Duodenal mucosa (tissue), 2 donors: ENCODE measurements at regions not wholly inside any gene's neighbourhood (a gene's known extent, or its start where the extent isn't known, plus 50 kb on each side); places are given as distances from the start of the nearest gene placed in this dataset.

Source experiments
- H3K27ac ChIP-seq: one replicate; pipeline ENCODE4 v1.7.0; 2013; ENCODE audit warnings: low read depth, low read length
- H3K27me3 ChIP-seq, 2 donors: one replicate each; pipeline ENCODE4 v1.7.0; 2013; ENCODE audit warnings: low read length in 2 of 2, control low read depth in 1 of 2; ENCODE audit not compliant: insufficient read depth in 2 of 2, control insufficient read depth in 1 of 2
- H3K36me3 ChIP-seq, 2 donors: one replicate each; pipeline ENCODE4 v1.7.0; 2013; ENCODE audit warnings: low read length in 2 of 2, control low read depth in 1 of 2; ENCODE audit not compliant: insufficient read depth in 2 of 2, control insufficient read depth in 1 of 2
- H3K4me1 ChIP-seq, 2 donors: one replicate each; pipeline ENCODE4 v1.7.0; 2013; ENCODE audit warnings: low read length in 2 of 2, control low read depth in 1 of 2; ENCODE audit not compliant: insufficient read depth in 2 of 2, control insufficient read depth in 1 of 2
- H3K4me3 ChIP-seq, 2 donors: one replicate each; pipeline ENCODE4 v1.7.0; 2013; ENCODE audit warnings: low read length in 2 of 2, low read depth in 1 of 2
- H3K9ac ChIP-seq, 2 donors: one replicate each; pipeline ENCODE4 v1.7.0; 2013; ENCODE audit warnings: low read length in 2 of 2, low read depth in 1 of 2
- H3K9me3 ChIP-seq, 2 donors: one replicate each; pipeline ENCODE4 v1.7.0; 2013; ENCODE audit warnings: low read length in 2 of 2, control low read depth in 1 of 2; ENCODE audit not compliant: control insufficient read depth in 1 of 2

DNA sequence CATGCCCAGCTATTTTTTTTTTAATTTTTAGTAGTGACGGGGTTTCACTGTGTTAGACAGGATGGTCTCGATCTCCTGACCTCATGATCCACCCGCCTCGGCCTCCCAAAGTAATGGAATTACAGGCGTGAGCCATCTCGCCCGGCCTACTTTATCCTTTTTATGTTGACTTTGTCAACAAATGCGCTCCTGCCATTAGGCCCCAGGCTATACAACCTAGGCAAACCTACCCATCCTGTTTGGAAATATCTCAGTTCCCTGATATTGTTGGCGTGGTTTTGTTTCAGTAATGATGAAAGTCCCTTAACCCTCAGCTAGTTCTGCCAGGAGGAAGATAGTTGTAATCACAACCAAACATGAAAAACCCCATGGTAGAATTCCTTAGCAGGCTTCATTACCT, 249.4 kb upstream of the SOX11 start:
- no peaks in the 10 kb centered on the region for H3K4me1 ChIP-seq

DNA sequence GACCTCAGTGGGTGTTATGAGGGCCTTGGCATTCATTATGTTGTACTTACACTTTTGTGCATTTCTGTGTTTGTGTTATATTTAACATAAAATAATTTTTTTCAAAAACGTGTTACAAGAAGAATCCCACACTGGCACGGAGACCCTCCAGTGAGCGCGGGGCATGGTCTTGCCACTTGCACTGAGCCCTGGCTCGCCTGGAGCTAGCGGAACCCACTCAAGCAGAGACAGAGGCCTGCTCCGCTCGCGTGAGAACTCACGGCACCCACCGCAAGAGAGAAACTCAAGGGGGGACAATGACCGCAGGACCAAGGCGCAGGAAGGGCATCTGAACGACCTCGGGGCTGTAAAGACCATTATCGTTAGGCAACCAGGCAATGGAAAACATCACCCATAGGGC, 248.0 kb upstream of the SOX11 start:
- H3K4me3 ChIP-seq: no peak overlapping the region
- H3K9ac ChIP-seq: no peak overlapping the region
- H3K4me1 ChIP-seq: no peaks in the 10 kb centered on the region
- no peaks in the 10 kb centered on the region for H3K27me3 ChIP-seq
- peaks cover 5% of the 10 kb centered on the region in 2 donors for H3K9me3 ChIP-seq
- no peak overlapping the region for H3K27ac ChIP-seq
- H3K36me3 ChIP-seq: no peaks in the 10 kb centered on the region

More for the DNA sequence above, 249.4 kb upstream of the SOX11 start:
- Histone ChIP-seq H3K27me3 (no peaks in the 10 kb centered on the region), H3K9ac (no peak overlapping the region), H3K4me3 (no peak overlapping the region), H3K27ac (no peak overlapping the region), H3K36me3 (no peaks in the 10 kb centered on the region), H3K9me3 (peaks cover 7 to 8% of the 10 kb centered on the region in 2 donors)

DNA sequence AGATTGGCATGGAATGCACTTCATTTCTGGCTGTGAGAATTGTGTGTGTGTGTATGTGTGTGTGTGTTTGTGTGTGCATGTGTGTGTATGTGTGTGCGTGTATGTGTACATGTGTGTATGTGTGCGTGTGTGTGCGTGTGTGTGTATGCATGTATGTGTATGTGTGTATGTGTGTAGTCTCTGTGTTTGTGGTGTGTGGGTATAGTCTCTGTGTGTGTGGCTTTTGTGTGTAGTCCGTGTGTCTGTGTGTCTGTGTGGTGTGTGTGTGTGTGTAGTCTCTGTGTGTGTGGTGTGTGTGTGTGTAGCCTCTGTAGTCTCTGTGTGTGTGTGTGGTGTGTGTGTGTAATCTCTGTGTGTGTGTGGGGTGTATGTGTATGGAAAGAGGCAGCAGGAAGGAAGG, 247.3 kb upstream of the SOX11 start:
- H3K36me3 ChIP-seq: no peaks in the 10 kb centered on the region
- no peak overlapping the region for H3K4me3 ChIP-seq
- peaks cover 0 to 5% of the 10 kb centered on the region in 2 donors for H3K9me3 ChIP-seq
- no peaks in the 10 kb centered on the region for H3K4me1 ChIP-seq
- H3K27ac ChIP-seq: no peak overlapping the region
- no peaks in the 10 kb centered on the region for H3K27me3 ChIP-seq
- H3K9ac ChIP-seq: no peak overlapping the region

DNA sequence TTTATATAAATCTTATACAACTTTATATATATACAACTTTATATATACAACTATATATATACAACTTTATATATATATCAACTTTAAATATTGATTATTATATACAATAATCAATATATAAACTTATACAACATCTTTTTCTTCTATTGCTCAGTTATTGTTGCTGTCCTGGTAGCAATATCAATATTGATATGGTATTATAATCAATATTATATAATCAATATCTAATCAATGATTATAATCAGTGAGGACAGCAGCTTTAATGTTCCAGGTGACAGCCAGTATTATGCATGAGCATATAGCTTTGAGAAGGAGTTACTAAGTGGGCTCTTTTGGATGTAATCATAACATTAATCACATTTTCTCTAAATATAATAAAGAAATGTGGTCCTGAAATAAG, 242.3 kb upstream of the SOX11 start:
- no peaks in the 10 kb centered on the region for H3K9me3 ChIP-seq
- H3K36me3 ChIP-seq: no peaks in the 10 kb centered on the region
- H3K9ac ChIP-seq: no peak overlapping the region
- no peak overlapping the region for H3K27ac ChIP-seq
- H3K27me3 ChIP-seq: no peaks in the 10 kb centered on the region
- H3K4me3 ChIP-seq: no peak overlapping the region
- no peaks in the 10 kb centered on the region for H3K4me1 ChIP-seq

DNA sequence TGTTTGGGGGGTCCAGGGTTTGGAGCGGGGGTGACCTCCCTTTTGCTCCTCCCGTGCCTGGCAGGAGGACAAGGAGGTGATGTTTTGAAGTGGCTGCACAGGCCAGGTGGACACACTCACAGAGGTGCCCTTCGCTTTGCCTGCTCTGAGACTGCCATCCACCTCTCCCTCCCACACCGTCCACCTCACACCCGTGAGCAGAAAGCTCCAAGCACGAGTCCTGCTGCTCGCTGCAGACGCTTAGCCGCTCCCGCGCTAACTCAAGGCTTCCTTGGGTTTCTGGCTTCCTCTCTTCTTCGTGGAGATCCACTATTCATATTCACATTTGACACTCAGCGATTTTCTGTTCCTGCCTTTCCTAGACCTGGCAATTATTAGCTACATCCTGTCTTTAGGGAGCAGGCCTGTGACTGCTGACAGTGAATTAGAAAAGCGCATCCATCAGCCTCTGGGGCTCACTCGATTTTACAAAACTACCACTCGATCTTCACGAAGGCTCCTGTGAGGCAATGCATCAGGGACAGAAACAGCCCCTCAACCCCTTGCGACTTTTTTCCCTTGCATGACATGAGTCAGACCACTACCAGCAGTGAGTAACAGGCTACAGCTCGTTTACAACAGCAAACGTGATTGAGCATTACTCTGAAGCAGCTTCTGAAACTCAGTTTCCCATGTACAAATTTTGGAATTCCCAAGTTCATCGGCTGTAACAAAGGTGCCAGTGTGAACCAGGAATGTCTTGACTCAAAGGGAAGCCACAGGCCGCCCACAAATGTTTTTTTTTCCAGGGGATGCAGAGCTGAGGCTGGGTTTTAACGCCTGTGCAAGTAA, 238.7 kb upstream of the SOX11 start:
- H3K27ac ChIP-seq: no peak overlapping the region
- no peaks in the 10 kb centered on the region for H3K36me3 ChIP-seq
- no peak overlapping the region for H3K9ac ChIP-seq
- H3K9me3 ChIP-seq: peaks cover 0 to 3% of the 10 kb centered on the region in 2 donors
- H3K4me1 ChIP-seq: no peaks in the 10 kb centered on the region
- no peak overlapping the region for H3K4me3 ChIP-seq
- no peaks in the 10 kb centered on the region for H3K27me3 ChIP-seq

DNA sequence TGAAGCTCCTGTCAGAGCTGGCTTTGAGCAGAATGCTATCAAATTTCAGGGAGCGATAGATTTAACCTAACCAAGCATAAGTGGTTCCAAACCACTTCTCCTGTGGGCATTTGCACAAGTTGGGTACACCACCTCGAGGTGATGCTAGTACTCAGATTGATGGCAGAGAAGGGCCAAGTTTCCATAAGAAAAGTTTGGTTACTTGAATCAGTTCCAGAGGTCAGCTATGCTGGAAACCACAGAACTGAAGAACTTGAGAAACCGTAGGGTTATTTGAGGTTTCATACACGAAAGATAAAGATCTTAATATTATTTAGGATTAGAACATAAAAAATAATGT, 238.2 kb upstream of the SOX11 start:
- Histone ChIP-seq H3K4me3 (no peak overlapping the region), H3K4me1 (no peaks in the 10 kb centered on the region), H3K27ac (no peak overlapping the region), H3K27me3 (no peaks in the 10 kb centered on the region), H3K9ac (no peak overlapping the region), H3K9me3 (peaks cover 0 to 3% of the 10 kb centered on the region in 2 donors), H3K36me3 (no peaks in the 10 kb centered on the region)

DNA sequence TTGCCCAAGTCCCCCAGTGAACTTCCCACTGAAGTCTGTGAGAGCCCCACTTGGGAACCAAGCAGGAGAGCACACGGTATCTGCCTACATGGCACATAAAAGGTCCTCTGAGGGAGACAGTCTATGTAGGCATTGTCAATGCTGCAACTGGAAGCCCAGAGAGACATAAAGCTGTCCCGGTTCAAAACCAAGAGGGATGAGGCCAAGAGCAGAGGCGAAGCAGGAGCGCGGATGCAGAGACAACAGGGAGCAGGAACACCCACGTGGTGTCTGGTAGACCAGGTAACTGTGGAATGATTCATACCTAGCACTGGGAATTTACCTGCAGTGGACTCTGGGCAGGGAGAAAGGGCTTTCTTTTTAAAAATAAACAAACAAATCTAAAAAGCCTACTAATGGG, 233.1 kb upstream of the SOX11 start:
- no peaks in the 10 kb centered on the region for H3K4me1 ChIP-seq
- H3K27ac ChIP-seq: no peak overlapping the region
- H3K4me3 ChIP-seq: no peak overlapping the region
- no peak overlapping the region for H3K9ac ChIP-seq
- H3K27me3 ChIP-seq: no peaks in the 10 kb centered on the region
- H3K36me3 ChIP-seq: no peaks in the 10 kb centered on the region
- H3K9me3 ChIP-seq: peaks cover 0 to 3% of the 10 kb centered on the region in 2 donors

DNA sequence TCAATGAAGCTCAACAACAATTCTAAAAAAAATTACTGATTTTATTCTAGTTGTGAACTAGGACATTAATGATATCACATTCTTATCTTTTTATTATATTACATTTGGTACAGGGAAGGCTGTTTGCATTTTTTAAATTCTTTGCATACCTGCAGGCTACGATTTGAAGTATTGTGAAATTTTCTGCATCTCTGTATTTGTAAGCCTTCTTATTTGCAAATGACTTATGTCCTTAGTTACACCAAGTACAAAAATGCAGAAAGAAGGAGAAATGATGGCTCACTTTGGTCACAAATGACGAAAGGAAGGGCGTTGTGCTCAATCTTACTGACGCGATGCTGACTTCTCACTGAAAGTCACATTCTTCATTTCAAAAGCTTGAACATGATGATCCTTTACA, 227.5 kb upstream of the SOX11 start:
- Histone ChIP-seq H3K27ac (no peak overlapping the region), H3K4me1 (no peaks in the 10 kb centered on the region), H3K27me3 (no peaks in the 10 kb centered on the region), H3K36me3 (no peaks in the 10 kb centered on the region), H3K9me3 (peaks cover 0 to 6% of the 10 kb centered on the region in 2 donors), H3K9ac (no peak overlapping the region), H3K4me3 (no peak overlapping the region)

DNA sequence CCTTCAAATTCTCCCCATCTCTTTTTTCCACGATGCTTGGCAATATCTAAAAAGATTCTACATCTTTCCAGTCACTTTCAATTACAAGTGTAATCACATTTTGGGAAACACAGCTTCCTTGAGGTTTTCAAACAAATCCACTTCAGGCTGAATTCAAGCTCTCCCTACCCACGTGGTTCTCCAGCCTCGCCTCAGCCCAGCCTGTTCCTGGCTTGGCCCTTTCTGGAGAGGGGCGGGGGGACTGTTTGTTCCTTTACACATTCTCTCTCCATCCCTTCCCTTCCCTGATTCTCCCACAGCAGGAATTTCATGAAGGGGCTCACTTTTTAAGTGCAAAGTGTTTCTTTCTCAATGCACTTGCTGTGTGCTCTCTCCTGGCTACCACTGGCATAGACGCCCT, 226.3 kb upstream of the SOX11 start:
- Histone ChIP-seq H3K9me3 (peaks cover 0 to 6% of the 10 kb centered on the region in 2 donors), H3K36me3 (no peaks in the 10 kb centered on the region), H3K27me3 (no peaks in the 10 kb centered on the region), H3K27ac (no peak overlapping the region), H3K9ac (no peak overlapping the region), H3K4me1 (no peaks in the 10 kb centered on the region), H3K4me3 (no peak overlapping the region)

DNA sequence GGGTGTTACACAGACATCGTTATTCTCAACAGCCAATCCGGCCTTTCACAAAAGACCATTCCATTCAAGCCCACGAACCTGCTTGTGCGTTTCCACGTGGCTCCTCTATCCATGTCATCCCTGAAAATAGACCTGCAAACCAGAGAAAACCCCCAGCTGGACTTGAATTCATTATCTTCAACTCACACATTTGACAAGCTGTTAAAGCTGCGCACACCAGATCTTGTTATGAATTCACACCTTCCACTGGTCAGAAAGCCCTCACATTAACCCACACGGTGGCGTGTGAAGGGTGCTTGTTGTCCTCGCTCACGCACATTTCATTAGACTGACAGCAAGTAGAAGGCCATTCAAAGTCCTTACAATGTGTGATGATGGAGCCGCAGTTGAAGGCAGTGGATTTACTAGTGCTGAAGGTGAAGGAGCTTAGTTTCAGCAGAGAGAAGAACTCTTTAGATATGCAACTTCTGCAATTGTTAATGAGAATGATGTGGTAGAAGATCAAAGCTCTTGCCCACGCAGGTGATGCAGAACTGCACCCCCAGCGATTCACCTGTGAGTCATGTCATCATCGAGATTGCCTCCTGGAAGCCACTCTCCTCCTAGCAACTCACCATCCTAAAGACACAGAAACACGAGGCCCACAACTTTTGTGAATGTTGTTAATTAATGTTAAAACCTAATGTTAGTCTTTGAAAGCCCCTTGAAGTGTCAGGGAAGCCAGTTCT, 224.8 kb upstream of the SOX11 start:
- H3K9ac ChIP-seq: no peak overlapping the region
- no peak overlapping the region for H3K27ac ChIP-seq
- no peaks in the 10 kb centered on the region for H3K36me3 ChIP-seq
- peaks cover 0 to 8% of the 10 kb centered on the region in 2 donors for H3K9me3 ChIP-seq
- no peaks in the 10 kb centered on the region for H3K27me3 ChIP-seq
- H3K4me1 ChIP-seq: no peaks in the 10 kb centered on the region
- H3K4me3 ChIP-seq: no peak overlapping the region
